HG02763 (cell line): ENCODE measurements at regions not wholly inside any gene's neighbourhood (a gene's known extent, or its start where the extent isn't known, plus 50 kb on each side); places are given as distances from the start of the nearest gene placed in this dataset.

ENCODE experiments used
- ATAC-seq: cut with Tn5 transposase; IDR thresholded peaks from one replicate; pipeline ENCODE4 v1.9.1; 2021; ENCODE audit warnings: mild to moderate bottlenecking, moderate library complexity; ENCODE audit not compliant: unreplicated experiment

DNA sequence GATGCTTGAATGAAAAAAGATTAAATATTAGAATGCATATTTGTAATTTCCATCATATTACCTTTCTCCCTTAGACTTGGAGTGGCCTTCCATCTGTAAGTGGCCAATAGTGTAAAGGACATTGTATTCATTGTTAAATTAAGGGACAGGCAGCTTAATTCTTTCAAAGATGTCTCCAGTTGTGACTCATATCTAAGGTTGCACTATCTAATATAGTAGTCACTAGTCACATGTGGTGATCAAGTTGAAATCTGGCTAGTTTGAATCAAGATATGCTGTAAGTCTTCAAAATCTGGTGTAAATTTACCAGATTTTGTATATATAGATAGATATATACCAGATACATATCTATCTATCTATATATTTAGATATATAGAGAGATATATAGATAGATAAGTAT, 52.4 kb upstream of the AGPS start:
- no peak for ATAC-seq

DNA sequence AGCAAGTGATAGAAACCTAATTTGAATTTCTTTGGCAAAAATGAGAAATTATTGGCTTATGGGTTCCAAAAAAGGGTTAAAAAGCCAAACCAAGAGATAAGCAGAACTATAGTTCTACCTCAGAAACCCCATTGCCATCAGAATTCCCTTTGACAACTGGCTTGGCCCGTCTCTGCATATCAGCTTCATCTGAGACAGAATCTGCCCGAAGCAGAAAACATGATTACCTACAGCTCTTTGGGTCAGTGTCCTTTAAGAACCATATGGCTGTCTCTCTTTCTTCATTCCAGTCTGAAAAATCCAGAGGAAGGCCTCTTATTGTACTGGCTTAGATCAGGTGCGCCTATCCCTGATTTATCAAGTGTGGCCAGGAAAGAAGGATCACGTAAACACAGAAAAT, 49.8 kb upstream of the AGPS start:
- no peak for ATAC-seq
